ENCODE measurements at regions not wholly inside any gene's neighbourhood (a gene's known extent, or its start where the extent isn't known, plus 50 kb on each side); places are given as distances from the start of the nearest gene placed in this dataset.

GRCh38 chr1:110770832-110771231, 96.1 kb upstream of the KCNA3 start:
- Histone ChIP-seq H3K4me3 (ENCODE audit: low read depth in 1 of 2, low read length in 2 of 2) (no peak overlapping the region), H3K9me3 (ENCODE audit: control insufficient read depth in 2 of 2, insufficient read depth in 1 of 2, low read depth in 1 of 2, low read length in 1 of 2) (no peaks in the 10 kb centered on the region), H3K27me3 (ENCODE audit: control insufficient read depth in 1 of 2, insufficient read depth in 2 of 2, low read length in 2 of 2) (no peaks in the 10 kb centered on the region), H3K27ac (ENCODE audit: low read depth in 2 of 2, low read length in 1 of 2) (peak overlapping the region in 1 of 2 donors; percentile 15), H3K4me1 (ENCODE audit: control insufficient read depth in 2 of 2, insufficient read depth in 2 of 2, low read length in 1 of 2) (no peaks in the 10 kb centered on the region), H3K36me3 (ENCODE audit: control insufficient read depth in 2 of 2, insufficient read depth in 2 of 2, low read length in 1 of 2) (no peaks in the 10 kb centered on the region)
- 57 to 61% methylated on average over 2 of the region's 2 CpGs for WGBS, 2 donors

GRCh38 chr1:110768605-110769004, 93.9 kb upstream of the KCNA3 start:
- Histone ChIP-seq H3K4me1 (ENCODE audit: control insufficient read depth in 2 of 2, insufficient read depth in 2 of 2, low read length in 1 of 2) (no peaks in the 10 kb centered on the region), H3K36me3 (ENCODE audit: control insufficient read depth in 2 of 2, insufficient read depth in 2 of 2, low read length in 1 of 2) (no peaks in the 10 kb centered on the region), H3K27me3 (ENCODE audit: control insufficient read depth in 1 of 2, insufficient read depth in 2 of 2, low read length in 2 of 2) (no peaks in the 10 kb centered on the region), H3K27ac (ENCODE audit: low read depth in 2 of 2, low read length in 1 of 2) (no peak overlapping the region), H3K9me3 (ENCODE audit: control insufficient read depth in 2 of 2, insufficient read depth in 1 of 2, low read depth in 1 of 2, low read length in 1 of 2) (no peaks in the 10 kb centered on the region), H3K4me3 (ENCODE audit: low read depth in 1 of 2, low read length in 2 of 2) (no peak overlapping the region)
- 47 to 60% methylated on average over 2 of the region's 2 CpGs for WGBS, 2 donors

DNA sequence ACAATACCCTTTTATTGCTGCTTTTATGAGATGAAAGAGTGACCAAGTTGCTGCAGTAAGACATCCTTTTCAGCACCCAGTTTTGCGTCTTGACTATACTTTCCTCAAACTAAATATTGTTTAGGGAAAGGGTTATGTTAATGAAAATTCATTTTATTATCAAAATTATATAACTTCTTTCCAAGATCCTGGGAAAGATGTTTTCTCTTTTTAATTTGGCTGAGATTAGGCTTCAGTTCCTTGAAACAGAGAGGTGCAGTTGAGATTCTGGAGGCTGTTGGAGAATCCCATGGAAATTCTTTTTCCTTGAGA, 91.6 kb upstream of the KCNA3 start:
- WGBS, 2 donors, result 4 to 7% methylated on average over 1 of the region's 1 CpG
- H3K9me3 ChIP-seq (ENCODE audit: control insufficient read depth in 2 of 2, insufficient read depth in 1 of 2, low read depth in 1 of 2, low read length in 1 of 2), result no peaks in the 10 kb centered on the region
- H3K4me1 ChIP-seq (ENCODE audit: control insufficient read depth in 2 of 2, insufficient read depth in 2 of 2, low read length in 1 of 2), result no peaks in the 10 kb centered on the region
- H3K4me3 ChIP-seq (ENCODE audit: low read depth in 1 of 2, low read length in 2 of 2), result no peak overlapping the region
- no peak overlapping the region for H3K27ac ChIP-seq (ENCODE audit: low read depth in 2 of 2, low read length in 1 of 2)
- H3K36me3 ChIP-seq (ENCODE audit: control insufficient read depth in 2 of 2, insufficient read depth in 2 of 2, low read length in 1 of 2), result no peaks in the 10 kb centered on the region
- no peaks in the 10 kb centered on the region for H3K27me3 ChIP-seq (ENCODE audit: control insufficient read depth in 1 of 2, insufficient read depth in 2 of 2, low read length in 2 of 2)

DNA sequence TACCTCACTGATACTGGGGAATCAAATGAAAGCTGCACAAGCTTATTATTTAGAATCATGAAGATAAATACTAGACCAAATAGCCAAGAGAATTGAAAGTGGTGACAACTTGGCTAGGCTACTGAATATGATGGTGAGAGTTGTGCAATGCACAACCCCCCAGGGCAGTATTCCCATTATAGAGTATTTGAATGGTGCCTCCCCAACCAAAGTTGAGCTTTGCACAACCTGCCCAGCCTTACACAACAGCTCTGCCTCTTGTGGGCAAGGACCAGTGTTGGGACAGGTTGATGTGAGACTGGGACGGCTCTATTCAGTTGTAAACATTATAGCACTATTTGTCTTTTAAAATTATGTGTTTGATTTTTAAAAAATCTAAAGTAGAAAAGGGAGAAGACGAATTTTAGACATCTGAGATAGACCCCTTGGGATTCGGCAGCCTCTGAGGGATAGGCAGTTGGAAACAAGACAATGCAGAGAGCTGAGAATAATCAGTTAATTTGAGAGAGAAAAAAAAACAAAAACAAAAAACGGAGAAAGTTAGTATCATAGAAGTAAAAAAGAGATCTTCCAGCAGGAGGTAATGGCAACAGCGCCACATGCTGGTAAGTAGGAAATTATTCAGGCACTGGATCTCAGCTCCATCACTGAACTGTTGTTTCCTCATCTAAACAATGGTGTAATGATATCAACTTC, 91.0 kb upstream of the KCNA3 start:
- no peak overlapping the region for H3K27ac ChIP-seq (ENCODE audit: low read depth in 2 of 2, low read length in 1 of 2)
- no peaks in the 10 kb centered on the region for H3K9me3 ChIP-seq (ENCODE audit: control insufficient read depth in 2 of 2, insufficient read depth in 1 of 2, low read depth in 1 of 2, low read length in 1 of 2)
- H3K27me3 ChIP-seq (ENCODE audit: control insufficient read depth in 1 of 2, insufficient read depth in 2 of 2, low read length in 2 of 2), result no peaks in the 10 kb centered on the region
- H3K36me3 ChIP-seq (ENCODE audit: control insufficient read depth in 2 of 2, insufficient read depth in 2 of 2, low read length in 1 of 2), result no peaks in the 10 kb centered on the region
- no peaks in the 10 kb centered on the region for H3K4me1 ChIP-seq (ENCODE audit: control insufficient read depth in 2 of 2, insufficient read depth in 2 of 2, low read length in 1 of 2)
- 12 to 14% methylated on average over 5 of the region's 5 CpGs for WGBS, 2 donors
- H3K4me3 ChIP-seq (ENCODE audit: low read depth in 1 of 2, low read length in 2 of 2), result no peak overlapping the region

- Histone ChIP-seq H3K9me3 (ENCODE audit: control insufficient read depth in 2 of 2, insufficient read depth in 1 of 2, low read depth in 1 of 2, low read length in 1 of 2) (no peaks in the 10 kb centered on the region), H3K27ac (ENCODE audit: low read depth in 2 of 2, low read length in 1 of 2) (no peak overlapping the region), H3K4me3 (ENCODE audit: low read depth in 1 of 2, low read length in 2 of 2) (no peak overlapping the region), H3K27me3 (ENCODE audit: control insufficient read depth in 1 of 2, insufficient read depth in 2 of 2, low read length in 2 of 2) (peaks cover 0 to 2% of the 10 kb centered on the region in 2 donors), H3K4me1 (ENCODE audit: control insufficient read depth in 2 of 2, insufficient read depth in 2 of 2, low read length in 1 of 2) (no peaks in the 10 kb centered on the region), H3K36me3 (ENCODE audit: control insufficient read depth in 2 of 2, insufficient read depth in 2 of 2, low read length in 1 of 2) (no peaks in the 10 kb centered on the region)
- WGBS, 2 donors, result 69 to 78% methylated on average over 4 of the region's 4 CpGs
These were observed 88.4 kb upstream of the KCNA3 start for GRCh38 chr1:110763149-110763548.

- WGBS, 2 donors, result 58 to 65% methylated on average over 2 of the region's 2 CpGs
- no peaks in the 10 kb centered on the region for H3K36me3 ChIP-seq (ENCODE audit: control insufficient read depth in 2 of 2, insufficient read depth in 2 of 2, low read length in 1 of 2)
- no peaks in the 10 kb centered on the region for H3K9me3 ChIP-seq (ENCODE audit: control insufficient read depth in 2 of 2, insufficient read depth in 1 of 2, low read depth in 1 of 2, low read length in 1 of 2)
- no peaks in the 10 kb centered on the region for H3K4me1 ChIP-seq (ENCODE audit: control insufficient read depth in 2 of 2, insufficient read depth in 2 of 2, low read length in 1 of 2)
- no peak overlapping the region for H3K4me3 ChIP-seq (ENCODE audit: low read depth in 1 of 2, low read length in 2 of 2)
- H3K27me3 ChIP-seq (ENCODE audit: control insufficient read depth in 1 of 2, insufficient read depth in 2 of 2, low read length in 2 of 2), result peaks cover 0 to 2% of the 10 kb centered on the region in 2 donors
- no peak overlapping the region for H3K27ac ChIP-seq (ENCODE audit: low read depth in 2 of 2, low read length in 1 of 2)
These were observed 85.6 kb upstream of the KCNA3 start for GRCh38 chr1:110760321-110760720.

DNA sequence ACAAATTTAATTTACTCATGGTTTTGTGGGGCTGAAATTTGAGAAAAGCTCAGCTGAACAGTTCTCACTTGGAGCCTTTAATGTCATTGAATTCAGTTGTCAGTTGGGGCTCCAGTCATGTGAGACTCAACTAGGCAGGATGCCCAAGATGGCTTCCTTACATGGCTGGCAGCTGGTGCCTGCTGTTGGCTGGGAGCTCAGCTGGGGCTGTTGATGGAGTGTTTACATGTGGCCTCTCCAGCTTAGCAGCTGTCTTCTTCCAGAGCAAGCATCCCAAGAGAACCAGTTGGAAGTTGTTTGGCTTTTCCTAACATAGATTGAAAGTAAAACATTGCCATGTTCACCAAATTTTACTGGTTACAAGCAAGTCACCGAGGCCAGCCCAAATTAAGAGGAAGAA, 81.8 kb upstream of the KCNA3 start:
- WGBS, 2 donors, result 72 to 74% methylated on average over 1 of the region's 1 CpG
- H3K27ac ChIP-seq (ENCODE audit: low read depth in 2 of 2, low read length in 1 of 2), result no peak overlapping the region
- peaks cover 2% of the 10 kb centered on the region in 2 donors for H3K9me3 ChIP-seq (ENCODE audit: control insufficient read depth in 2 of 2, insufficient read depth in 1 of 2, low read depth in 1 of 2, low read length in 1 of 2)
- H3K27me3 ChIP-seq (ENCODE audit: control insufficient read depth in 1 of 2, insufficient read depth in 2 of 2, low read length in 2 of 2), result peaks cover 0 to 2% of the 10 kb centered on the region in 2 donors
- H3K4me3 ChIP-seq (ENCODE audit: low read depth in 1 of 2, low read length in 2 of 2), result no peak overlapping the region
- no peaks in the 10 kb centered on the region for H3K36me3 ChIP-seq (ENCODE audit: control insufficient read depth in 2 of 2, insufficient read depth in 2 of 2, low read length in 1 of 2)
- peaks cover 0 to 2% of the 10 kb centered on the region in 2 donors for H3K4me1 ChIP-seq (ENCODE audit: control insufficient read depth in 2 of 2, insufficient read depth in 2 of 2, low read length in 1 of 2)

GRCh38 chr1:110752941-110753725, 78.4 kb upstream of the KCNA3 start:
- WGBS, 2 donors, result 89 to 90% methylated on average over 23 of the region's 23 CpGs

DNA sequence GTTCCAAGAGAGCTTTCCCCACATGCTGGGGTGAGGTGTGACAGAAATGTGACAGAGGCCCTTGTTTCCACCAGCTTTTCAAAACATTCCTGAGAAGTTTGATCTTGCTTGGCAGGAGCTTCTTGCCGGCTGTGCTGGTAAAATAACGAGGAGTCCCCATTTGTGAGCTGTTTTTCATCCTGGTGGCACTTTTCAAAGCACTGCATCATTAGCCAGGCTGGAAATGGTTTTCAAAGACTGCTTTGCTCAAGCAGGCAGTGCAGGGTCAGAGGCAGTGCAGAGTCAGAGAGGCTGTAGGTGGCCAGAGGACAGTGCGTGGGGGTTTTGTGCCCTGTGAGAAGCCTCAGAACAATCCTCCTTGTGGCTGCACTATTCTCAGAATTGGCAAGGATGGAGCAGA, 75.8 kb upstream of the KCNA3 start:
- Histone ChIP-seq H3K9me3 (ENCODE audit: control insufficient read depth in 2 of 2, insufficient read depth in 1 of 2, low read depth in 1 of 2, low read length in 1 of 2) (peaks cover 2% of the 10 kb centered on the region in 2 donors), H3K27me3 (ENCODE audit: control insufficient read depth in 1 of 2, insufficient read depth in 2 of 2, low read length in 2 of 2) (peaks cover 0 to 2% of the 10 kb centered on the region in 2 donors), H3K4me3 (ENCODE audit: low read depth in 1 of 2, low read length in 2 of 2) (no peak overlapping the region), H3K4me1 (ENCODE audit: control insufficient read depth in 2 of 2, insufficient read depth in 2 of 2, low read length in 1 of 2) (peaks cover 0 to 2% of the 10 kb centered on the region in 2 donors), H3K36me3 (ENCODE audit: control insufficient read depth in 2 of 2, insufficient read depth in 2 of 2, low read length in 1 of 2) (no peaks in the 10 kb centered on the region), H3K27ac (ENCODE audit: low read depth in 2 of 2, low read length in 1 of 2) (no peak overlapping the region)
- 21 to 22% methylated on average over 3 of the region's 3 CpGs for WGBS, 2 donors

More at GRCh38 chr1:110752941-110753725, 78.4 kb upstream of the KCNA3 start:
- peaks cover 0 to 2% of the 10 kb centered on the region in 2 donors for H3K4me1 ChIP-seq (ENCODE audit: control insufficient read depth in 2 of 2, insufficient read depth in 2 of 2, low read length in 1 of 2)
- H3K36me3 ChIP-seq (ENCODE audit: control insufficient read depth in 2 of 2, insufficient read depth in 2 of 2, low read length in 1 of 2), result no peaks in the 10 kb centered on the region
- no peaks in the 10 kb centered on the region for H3K27me3 ChIP-seq (ENCODE audit: control insufficient read depth in 1 of 2, insufficient read depth in 2 of 2, low read length in 2 of 2)
- peaks cover 2% of the 10 kb centered on the region in 2 donors for H3K9me3 ChIP-seq (ENCODE audit: control insufficient read depth in 2 of 2, insufficient read depth in 1 of 2, low read depth in 1 of 2, low read length in 1 of 2)
- H3K27ac ChIP-seq (ENCODE audit: low read depth in 2 of 2, low read length in 1 of 2), result no peak overlapping the region
- no peak overlapping the region for H3K4me3 ChIP-seq (ENCODE audit: low read depth in 1 of 2, low read length in 2 of 2)

- Histone ChIP-seq H3K4me3 (ENCODE audit: low read depth in 1 of 2, low read length in 2 of 2) (no peak overlapping the region), H3K4me1 (ENCODE audit: control insufficient read depth in 2 of 2, insufficient read depth in 2 of 2, low read length in 1 of 2) (peaks cover 0 to 2% of the 10 kb centered on the region in 2 donors), H3K27ac (ENCODE audit: low read depth in 2 of 2, low read length in 1 of 2) (no peak overlapping the region), H3K27me3 (ENCODE audit: control insufficient read depth in 1 of 2, insufficient read depth in 2 of 2, low read length in 2 of 2) (peaks cover 0 to 4% of the 10 kb centered on the region in 2 donors), H3K36me3 (ENCODE audit: control insufficient read depth in 2 of 2, insufficient read depth in 2 of 2, low read length in 1 of 2) (no peaks in the 10 kb centered on the region), H3K9me3 (ENCODE audit: control insufficient read depth in 2 of 2, insufficient read depth in 1 of 2, low read depth in 1 of 2, low read length in 1 of 2) (peaks cover 2% of the 10 kb centered on the region in 2 donors)
- 34 to 39% methylated on average over 4 of the region's 4 CpGs for WGBS, 2 donors
These were observed 75.2 kb upstream of the KCNA3 start for GRCh38 chr1:110749960-110750359.
